ENCODE measurements at regions not wholly inside any gene's neighbourhood (a gene's known extent, or its start where the extent isn't known, plus 50 kb on each side); places are given as distances from the start of the nearest gene placed in this dataset.

- H3K4me3 ChIP-seq (ENCODE audit: low read depth, low read length, poor library complexity, severe bottlenecking) = no peak overlapping the region
- H2AFZ ChIP-seq (ENCODE audit: low read length) = no peak overlapping the region
- H4K20me1 ChIP-seq (ENCODE audit: insufficient read depth, low read length) = no peaks in the 10 kb centered on the region
- DNase-seq (ENCODE audit: low spot score) = no peak
- TF ChIP-seq CTCF (conservative IDR thresholded peaks at IDR 0.05; ENCODE audit: low read length) = no peak
- TF ChIP-seq EZH2phosphoT487 (IDR thresholded peaks at IDR 0.05; ENCODE audit: borderline replicate concordance, low read depth, low read length) = no peak
- no peaks in the 10 kb centered on the region for H3K9me3 ChIP-seq (ENCODE audit: low read length)
- intact Hi-C loops (cut with micrococcal nuclease; ENCODE audit: unreplicated experiment) = no loop called here
- BruUV-seq (replicated peaks) = no TSS peak
- no peaks in the 10 kb centered on the region for H3K36me3 ChIP-seq (ENCODE audit: insufficient read depth, low read length)
- CTCF ChIA-PET (ENCODE audit: unreplicated experiment) = no interaction called here
- no peaks in the 10 kb centered on the region for H3K79me2 ChIP-seq (ENCODE audit: insufficient read depth, low read depth, low read length)
- H3K27ac ChIP-seq (ENCODE audit: low read depth, low read length, poor library complexity, severe bottlenecking) = no peak overlapping the region
- H3K9me2 ChIP-seq (ENCODE audit: insufficient read depth, low read length) = no peaks in the 10 kb centered on the region
- H3K4me2 ChIP-seq (ENCODE audit: low read length) = no peak overlapping the region
- H3K4me1 ChIP-seq (ENCODE audit: insufficient read depth, low read length, poor library complexity, severe bottlenecking) = no peaks in the 10 kb centered on the region
- POLR2A ChIA-PET = no interaction called here
Measured at GRCh38 chr12:91276509-91276908, 93.9 kb upstream of the DCN start.

- no peaks in the 10 kb centered on the region for H4K20me1 ChIP-seq (ENCODE audit: insufficient read depth, low read length)
- ChIA-PET POLR2A (no interaction called here), CTCF (ENCODE audit: unreplicated experiment) (no interaction called here)
- DNase-seq (ENCODE audit: low spot score) = no peak
- no peak overlapping the region for H3K4me3 ChIP-seq (ENCODE audit: low read depth, low read length, poor library complexity, severe bottlenecking)
- H3K4me1 ChIP-seq (ENCODE audit: insufficient read depth, low read length, poor library complexity, severe bottlenecking) = no peaks in the 10 kb centered on the region
- H3K36me3 ChIP-seq (ENCODE audit: insufficient read depth, low read length) = no peaks in the 10 kb centered on the region
- H3K9me2 ChIP-seq (ENCODE audit: insufficient read depth, low read length) = no peaks in the 10 kb centered on the region
- TF ChIP-seq CTCF (conservative IDR thresholded peaks at IDR 0.05; ENCODE audit: low read length) (no peak), EZH2phosphoT487 (IDR thresholded peaks at IDR 0.05; ENCODE audit: borderline replicate concordance, low read depth, low read length) (no peak)
- H3K79me2 ChIP-seq (ENCODE audit: insufficient read depth, low read depth, low read length) = no peaks in the 10 kb centered on the region
- intact Hi-C loops (cut with micrococcal nuclease; ENCODE audit: unreplicated experiment) = no loop called here
- BruUV-seq (replicated peaks) = no TSS peak
- H3K4me2 ChIP-seq (ENCODE audit: low read length) = no peak overlapping the region
- H3K9me3 ChIP-seq (ENCODE audit: low read length) = no peaks in the 10 kb centered on the region
- H3K27ac ChIP-seq (ENCODE audit: low read depth, low read length, poor library complexity, severe bottlenecking) = no peak overlapping the region
- no peak overlapping the region for H2AFZ ChIP-seq (ENCODE audit: low read length)
Measured at GRCh38 chr12:91275321-91275720, 92.7 kb upstream of the DCN start.

GRCh38 chr12:91274916-91275315 is 92.3 kb upstream of the DCN start:
- Histone ChIP-seq H4K20me1 (ENCODE audit: insufficient read depth, low read length) (no peaks in the 10 kb centered on the region), H3K79me2 (ENCODE audit: insufficient read depth, low read depth, low read length) (no peaks in the 10 kb centered on the region), H3K4me3 (ENCODE audit: low read depth, low read length, poor library complexity, severe bottlenecking) (no peak overlapping the region), H3K9me2 (ENCODE audit: insufficient read depth, low read length) (no peaks in the 10 kb centered on the region), H3K36me3 (ENCODE audit: insufficient read depth, low read length) (no peaks in the 10 kb centered on the region), H2AFZ (ENCODE audit: low read length) (no peak overlapping the region), H3K9me3 (ENCODE audit: low read length) (no peaks in the 10 kb centered on the region), H3K4me1 (ENCODE audit: insufficient read depth, low read length, poor library complexity, severe bottlenecking) (no peaks in the 10 kb centered on the region), H3K4me2 (ENCODE audit: low read length) (no peak overlapping the region), H3K27ac (ENCODE audit: low read depth, low read length, poor library complexity, severe bottlenecking) (no peak overlapping the region)
- no TSS peak for BruUV-seq (replicated peaks)
- CTCF ChIA-PET (ENCODE audit: unreplicated experiment) = no interaction called here
- TF ChIP-seq CTCF (conservative IDR thresholded peaks at IDR 0.05; ENCODE audit: low read length) (no peak), EZH2phosphoT487 (IDR thresholded peaks at IDR 0.05; ENCODE audit: borderline replicate concordance, low read depth, low read length) (no peak)
- intact Hi-C loops (cut with micrococcal nuclease; ENCODE audit: unreplicated experiment) = no loop called here
- POLR2A ChIA-PET = no interaction called here
- no peak for DNase-seq (ENCODE audit: low spot score)
